IMR-90 (cell line): ENCODE measurements at regions not wholly inside any gene's neighbourhood (a gene's known extent, or its start where the extent isn't known, plus 50 kb on each side); places are given as distances from the start of the nearest gene placed in this dataset.

Experiments used
- ATAC-seq: fragments of 200-7000 bp; cut with Tn5 transposase; 2 replicates; pipeline ENCODE4 v1.9.1; 2020; ENCODE audit warnings: low read depth, mild to moderate bottlenecking, moderate library complexity
- BruUV-seq: library from RNA; stranded (reverse); fragments of 400-500 nt; replicated peaks from 2 replicates; lab custom pipeline; 2021; lab: Mats Ljungman, UMichigan
- CTCF ChIA-PET: fragments of 300-600 bp; formaldehyde crosslinking; extraction: SDS; loops from one replicate; lab custom pipeline; 2021; ENCODE audit warnings: antibody characterized with exemption; lab: Yijun Ruan, JAX
- POLR2A ChIA-PET: fragments of 300-600 bp; sonication (Branson Sonifier 250); formaldehyde crosslinking; loops from one replicate; lab custom pipeline; 2022; ENCODE audit warnings: antibody characterized with exemption; ENCODE audit not compliant: unreplicated experiment; lab: Charles Lee
- DNase-seq: peaks from one replicate; pipeline ENCODE4 v3.0.0; 2013
- H2AFZ ChIP-seq: replicated peaks from 2 replicates; pipeline ENCODE3; 2013; ENCODE audit warnings: low read length, mild to moderate bottlenecking; ENCODE audit not compliant: poor library complexity
- H2AK5ac ChIP-seq: 2 replicates; pipeline ENCODE4 v1.6.1; 2013; ENCODE audit warnings: low read depth, low read length, inconsistent platforms
- H2AK9ac ChIP-seq: replicated peaks from 2 replicates; pipeline ENCODE3; 2013; ENCODE audit warnings: mild to moderate bottlenecking, low read depth, low read length, moderate library complexity; ENCODE audit not compliant: poor library complexity
- H2BK120ac ChIP-seq: 2 replicates; pipeline ENCODE4 v1.6.1; 2013; ENCODE audit warnings: low read depth, low read length, inconsistent platforms
- H2BK15ac ChIP-seq: 3 replicates; pipeline ENCODE4 v1.6.1; 2013; ENCODE audit warnings: low read depth, low read length, inconsistent platforms
- H2BK20ac ChIP-seq: 2 replicates; pipeline ENCODE4 v1.6.1; 2013; ENCODE audit warnings: low read depth, mild to moderate bottlenecking, inconsistent platforms, low read length, moderate library complexity
- H2BK5ac ChIP-seq: 2 replicates; pipeline ENCODE4 v1.6.1; 2013; ENCODE audit warnings: mild to moderate bottlenecking, low read depth, low read length, inconsistent platforms; ENCODE audit not compliant: poor library complexity, severe bottlenecking
- H3K14ac ChIP-seq: replicated peaks from 2 replicates; pipeline ENCODE4 v1.6.1; 2013; ENCODE audit warnings: low read depth, low read length, inconsistent platforms
- H3K18ac ChIP-seq: 2 replicates; pipeline ENCODE4 v1.6.1; 2013; ENCODE audit warnings: low read depth, low read length, control low read depth
- H3K23ac ChIP-seq: 2 replicates; pipeline ENCODE4 v1.6.1; 2013; ENCODE audit warnings: low read depth, low read length, inconsistent platforms
- H3K27ac ChIP-seq: 2 replicates; pipeline ENCODE4 v1.5.1; 2013; ENCODE audit warnings: mild to moderate bottlenecking, control low read depth, low read length; ENCODE audit not compliant: insufficient read depth
- H3K27me3 ChIP-seq: 2 replicates; pipeline ENCODE4 v1.6.1; 2013; ENCODE audit warnings: low read length; ENCODE audit not compliant: control insufficient read depth, insufficient read depth
- H3K36me3 ChIP-seq: 2 replicates; pipeline ENCODE4 v1.6.1; 2013; ENCODE audit warnings: low read length, mixed read lengths; ENCODE audit not compliant: control insufficient read depth, insufficient read depth
- H3K4ac ChIP-seq: 2 replicates; pipeline ENCODE4 v1.6.1; 2013; ENCODE audit warnings: low read depth, low read length, inconsistent platforms
- H3K4me1 ChIP-seq: 2 replicates; pipeline ENCODE4 v1.6.1; 2013; ENCODE audit warnings: low read length, mixed read lengths; ENCODE audit not compliant: control insufficient read depth, insufficient read depth
- H3K4me2 ChIP-seq: 2 replicates; pipeline ENCODE4 v1.6.1; 2013; ENCODE audit warnings: low read depth, mild to moderate bottlenecking, control low read depth, low read length, moderate library complexity
- H3K4me3 ChIP-seq: 2 replicates; pipeline ENCODE4 v1.5.1; 2013; ENCODE audit warnings: low read depth, mild to moderate bottlenecking, control low read depth, low read length, moderate library complexity; ENCODE audit not compliant: insufficient read depth
- H3K56ac ChIP-seq: 2 replicates; pipeline ENCODE4 v1.6.1; 2013; ENCODE audit warnings: low read length, inconsistent platforms; ENCODE audit not compliant: insufficient read depth; ENCODE audit errors: extremely low read depth
- H3K79me1 ChIP-seq, 2 experiments: 2 replicates each; pipeline ENCODE4 v1.6.1; 2013; ENCODE audit warnings: low read length in 2 of 2, inconsistent platforms in 1 of 2, low read depth in 1 of 2
- H3K9ac ChIP-seq: 2 replicates; pipeline ENCODE4 v1.6.1; 2013; ENCODE audit warnings: low read depth, low read length, control low read depth
- H3K9me1 ChIP-seq: 2 replicates; pipeline ENCODE4 v1.6.1; 2013; ENCODE audit warnings: low read length, inconsistent platforms; ENCODE audit not compliant: insufficient read depth
- H3K9me3 ChIP-seq: 2 replicates; pipeline ENCODE4 v1.6.1; 2013; ENCODE audit warnings: low read length; ENCODE audit not compliant: control insufficient read depth, insufficient read depth
- H4K20me1 ChIP-seq: 2 replicates; pipeline ENCODE4 v1.6.1; 2013; ENCODE audit warnings: low read length, inconsistent platforms; ENCODE audit not compliant: insufficient read depth
- H4K5ac ChIP-seq: 2 replicates; pipeline ENCODE4 v1.6.1; 2013; ENCODE audit warnings: mild to moderate bottlenecking, low read depth, low read length, control low read depth
- H4K8ac ChIP-seq, 2 experiments: 2 replicates each; pipeline ENCODE4 v1.6.1; 2013; ENCODE audit warnings: low read depth in 2 of 2, low read length in 2 of 2, control low read depth in 1 of 2, inconsistent platforms in 1 of 2
- H4K91ac ChIP-seq: 2 replicates; pipeline ENCODE4 v1.6.1; 2013; ENCODE audit warnings: low read depth, low read length, inconsistent platforms; ENCODE audit not compliant: insufficient read depth
- BHLHE40 ChIP-seq: fragments of 150-350 bp; IDR thresholded peaks from 2 replicates; pipeline ENCODE4 v1.6.1; 2016; ENCODE audit warnings: mild to moderate bottlenecking, low read depth, low read length
- CEBPB ChIP-seq: IDR thresholded peaks from 2 replicates; pipeline ENCODE4 v1.6.1; 2012; ENCODE audit warnings: low read depth, low read length, improper control_type of control experiment
- CHD1 ChIP-seq: IDR thresholded peaks from 2 replicates; pipeline ENCODE4 v1.6.1; 2012; ENCODE audit warnings: low read depth, low read length, improper control_type of control experiment
- FOS ChIP-seq: fragments of 150-350 bp; IDR thresholded peaks from 2 replicates; pipeline ENCODE4 v1.6.1; 2016; ENCODE audit warnings: low read depth, low read length
- MAFK ChIP-seq: IDR thresholded peaks from 2 replicates; pipeline ENCODE4 v1.6.1; 2012; ENCODE audit warnings: low read depth, low read length, improper control_type of control experiment
- MAZ ChIP-seq: IDR thresholded peaks from 2 replicates; pipeline ENCODE4 v1.6.1; 2012; ENCODE audit warnings: low read depth, mild to moderate bottlenecking, low read length, improper control_type of control experiment, moderate library complexity, borderline replicate concordance
- MXI1 ChIP-seq: IDR thresholded peaks from 2 replicates; pipeline ENCODE4 v1.6.1; 2012; ENCODE audit warnings: low read depth, mild to moderate bottlenecking, low read length, moderate library complexity, borderline replicate concordance
- NFE2L2 ChIP-seq: fragments of 150-350 bp; IDR thresholded peaks from 2 replicates; pipeline ENCODE4 v1.6.1; 2016; ENCODE audit warnings: low read depth, mild to moderate bottlenecking, low read length
- POLR2A ChIP-seq: IDR thresholded peaks from 2 replicates; pipeline ENCODE4 v1.6.1; 2012; ENCODE audit warnings: mild to moderate bottlenecking, low read depth, low read length
- RAD21 ChIP-seq: IDR thresholded peaks from 2 replicates; pipeline ENCODE4 v1.6.1; 2012; ENCODE audit warnings: low read length, improper control_type of control experiment
- RFX5 ChIP-seq: IDR thresholded peaks from 2 replicates; pipeline ENCODE4 v1.8.0; 2012; ENCODE audit warnings: low read depth, mild to moderate bottlenecking, low read length, moderate library complexity
- SMC3 ChIP-seq: fragments of 150-350 bp; IDR thresholded peaks from 2 replicates; pipeline ENCODE4 v1.6.1; 2016; ENCODE audit warnings: low read depth, mild to moderate bottlenecking, antibody characterized with exemption, low read length, moderate library complexity
- USF2 ChIP-seq: fragments of 150-350 bp; IDR thresholded peaks from 2 replicates; pipeline ENCODE4 v1.6.1; 2017; ENCODE audit warnings: mild to moderate bottlenecking, antibody characterized with exemption, low read length, low read depth
- dilution Hi-C: fragments of 300-500 bp; cut with HindIII; formaldehyde crosslinking; loops from one replicate; pipeline ENCODE4 v1.14.3; 2018; ENCODE audit warnings: low sequenced_read_pairs; ENCODE audit not compliant: unreplicated experiment
- in situ Hi-C: fragments of 300-500 bp; cut with MboI; formaldehyde crosslinking; loops from 3 replicates; pipeline ENCODE4 v1.14.3; 2019; ENCODE audit warnings: low sequenced_read_pairs, inconsistent platforms, mixed read lengths
- intact Hi-C: fragments of 100-400 bp; cut with micrococcal nuclease; formaldehyde crosslinking; loops from 2 replicates; pipeline ENCODE4 v1.10.0; 2022
- TF ChIP-seq, protein P1 (sequence below): conservative IDR thresholded peaks from 2 replicates; pipeline ENCODE4 v1.5.1; 2012; ENCODE audit warnings: mild to moderate bottlenecking, low read depth, low read length, improper control_type of control experiment

DNA sequence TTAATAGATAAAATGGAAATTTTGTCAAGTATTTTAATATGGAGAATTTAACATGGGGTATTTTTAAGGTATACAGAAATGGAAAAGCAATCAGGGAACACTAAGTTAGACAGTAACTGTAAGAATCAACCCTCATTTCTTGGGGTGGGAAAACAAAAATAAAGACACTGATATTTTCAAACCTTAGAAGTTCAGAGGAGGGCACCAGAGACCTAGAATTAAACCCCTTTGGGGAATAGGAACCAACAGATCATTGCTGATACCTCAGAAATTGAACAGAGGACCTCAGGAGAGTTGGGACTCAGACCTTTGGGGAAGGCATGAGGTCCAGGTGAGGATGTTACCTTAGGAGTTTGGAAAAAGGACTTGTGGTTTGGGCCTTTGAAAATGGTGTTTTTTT lies 435.6 kb downstream of the TMA16 start:
- H3K4ac ChIP-seq = no peak overlapping the region
- peaks cover 2% of the 10 kb centered on the region; the same call in 1 of the 2 replicates for H3K9me3 ChIP-seq
- BruUV-seq = no TSS peak
- H2BK120ac ChIP-seq = no peak overlapping the region
- H2AK5ac ChIP-seq = no peak overlapping the region
- H4K20me1 ChIP-seq = no peaks in the 10 kb centered on the region
- H3K27me3 ChIP-seq = no peaks in the 10 kb centered on the region
- ATAC-seq (no peak), DNase-seq (no peak)
- H3K36me3 ChIP-seq = no peaks in the 10 kb centered on the region
- in situ Hi-C loops = no loop called here
- H4K8ac ChIP-seq = no peak overlapping the region
- TF ChIP-seq USF2 (no peak), CEBPB (no peak), CHD1 (no peak), RAD21 (no peak), MAZ (no peak), BHLHE40 (no peak), MAFK (no peak), POLR2A (no peak), FOS (no peak), NFE2L2 (no peak), RFX5 (no peak), MXI1 (no peak), SMC3 (no peak)
- TF ChIP-seq, protein P1, sequence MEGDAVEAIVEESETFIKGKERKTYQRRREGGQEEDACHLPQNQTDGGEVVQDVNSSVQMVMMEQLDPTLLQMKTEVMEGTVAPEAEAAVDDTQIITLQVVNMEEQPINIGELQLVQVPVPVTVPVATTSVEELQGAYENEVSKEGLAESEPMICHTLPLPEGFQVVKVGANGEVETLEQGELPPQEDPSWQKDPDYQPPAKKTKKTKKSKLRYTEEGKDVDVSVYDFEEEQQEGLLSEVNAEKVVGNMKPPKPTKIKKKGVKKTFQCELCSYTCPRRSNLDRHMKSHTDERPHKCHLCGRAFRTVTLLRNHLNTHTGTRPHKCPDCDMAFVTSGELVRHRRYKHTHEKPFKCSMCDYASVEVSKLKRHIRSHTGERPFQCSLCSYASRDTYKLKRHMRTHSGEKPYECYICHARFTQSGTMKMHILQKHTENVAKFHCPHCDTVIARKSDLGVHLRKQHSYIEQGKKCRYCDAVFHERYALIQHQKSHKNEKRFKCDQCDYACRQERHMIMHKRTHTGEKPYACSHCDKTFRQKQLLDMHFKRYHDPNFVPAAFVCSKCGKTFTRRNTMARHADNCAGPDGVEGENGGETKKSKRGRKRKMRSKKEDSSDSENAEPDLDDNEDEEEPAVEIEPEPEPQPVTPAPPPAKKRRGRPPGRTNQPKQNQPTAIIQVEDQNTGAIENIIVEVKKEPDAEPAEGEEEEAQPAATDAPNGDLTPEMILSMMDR = no peak
- H3K4me3 ChIP-seq = no peak overlapping the region
- no peak overlapping the region for H3K23ac ChIP-seq
- intact Hi-C loops = no loop called here
- no peak overlapping the region for H2BK20ac ChIP-seq
- H4K91ac ChIP-seq = no peak overlapping the region
- H3K9me1 ChIP-seq = no peaks in the 10 kb centered on the region
- CTCF ChIA-PET = no interaction called here
- dilution Hi-C loops = no loop called here
- H2AFZ ChIP-seq = no peak overlapping the region
- H4K5ac ChIP-seq = no peak overlapping the region
- no peak overlapping the region for H3K56ac ChIP-seq
- POLR2A ChIA-PET = no interaction called here
- no peak overlapping the region for H3K14ac ChIP-seq
- H2BK5ac ChIP-seq = no peak overlapping the region
- no peak overlapping the region for H2AK9ac ChIP-seq
- H2BK15ac ChIP-seq = no peak overlapping the region
- no peaks in the 10 kb centered on the region for H3K4me1 ChIP-seq
- no peak overlapping the region for H3K4me2 ChIP-seq
- H3K9ac ChIP-seq = no peak overlapping the region
- no peaks in the 10 kb centered on the region for H3K79me1 ChIP-seq
- H3K27ac ChIP-seq = no peak overlapping the region
- H3K18ac ChIP-seq = no peak overlapping the region
